ENCODE measurements at regions not wholly inside any gene's neighbourhood (a gene's known extent, or its start where the extent isn't known, plus 50 kb on each side); places are given as distances from the start of the nearest gene placed in this dataset.

DNA sequence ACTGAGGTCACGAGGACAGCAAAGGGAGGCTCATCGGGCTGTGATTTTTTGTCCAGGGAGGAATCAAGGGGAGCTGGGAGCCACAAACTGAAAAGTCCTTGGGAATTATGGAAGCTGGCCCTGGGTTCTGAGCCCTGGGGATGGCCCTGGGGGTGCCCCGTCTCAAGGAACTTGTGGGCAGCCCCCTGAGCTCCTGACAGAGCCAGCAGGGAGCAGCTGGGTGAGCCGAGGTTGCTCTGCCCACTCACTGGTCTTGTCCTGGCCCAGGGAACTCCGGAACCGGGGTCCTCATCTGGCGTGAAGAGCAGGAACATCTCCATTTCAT, 61.3 kb upstream of the HDAC4 start:
- DNase-seq (ENCODE audit: low read depth in 2 of 2), result no peak

DNA sequence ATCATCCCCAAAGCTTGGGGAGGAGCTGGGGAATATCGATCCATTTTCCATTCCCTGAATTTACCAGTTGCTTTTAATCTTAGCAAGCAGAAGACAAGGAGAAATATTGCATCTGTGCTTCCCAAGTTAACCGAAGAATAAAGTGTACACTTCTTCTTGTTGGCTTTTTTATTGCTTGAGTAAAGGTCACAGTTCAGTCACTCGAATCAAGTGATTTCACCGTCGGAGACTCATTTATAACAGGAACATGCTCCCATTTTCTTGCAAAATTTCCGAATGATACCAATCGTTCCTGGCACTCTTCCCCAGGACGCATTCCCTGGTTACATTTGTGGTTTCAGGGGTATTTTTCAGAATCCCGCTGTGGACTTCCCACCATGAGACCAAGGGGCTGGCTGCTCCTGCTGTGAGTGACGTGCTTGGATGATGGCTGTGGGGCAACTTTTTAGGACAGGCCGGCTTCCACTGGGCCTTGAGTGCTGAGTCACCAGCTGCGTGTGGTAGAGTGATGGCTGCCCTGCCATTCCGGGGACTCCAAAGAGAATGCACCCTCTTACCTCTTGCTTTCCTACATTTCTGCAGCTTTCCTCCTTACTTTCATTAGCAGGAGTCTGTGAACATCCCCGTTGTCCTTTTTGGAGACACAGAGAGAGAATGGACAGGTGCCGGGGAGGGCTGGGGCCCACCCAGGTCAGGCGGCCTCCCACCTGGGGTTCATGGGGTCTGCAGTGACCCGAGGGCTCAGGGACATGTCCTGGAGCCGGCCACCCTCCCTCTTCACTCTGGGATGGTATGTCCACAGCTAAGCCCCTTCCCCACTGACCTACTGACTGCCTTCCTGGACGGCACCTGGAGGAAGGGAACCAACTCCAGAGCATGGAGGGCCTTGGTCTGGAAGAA, 60.7 kb upstream of the HDAC4 start:
- DNase-seq (ENCODE audit: low read depth in 2 of 2), result no peak

DNA sequence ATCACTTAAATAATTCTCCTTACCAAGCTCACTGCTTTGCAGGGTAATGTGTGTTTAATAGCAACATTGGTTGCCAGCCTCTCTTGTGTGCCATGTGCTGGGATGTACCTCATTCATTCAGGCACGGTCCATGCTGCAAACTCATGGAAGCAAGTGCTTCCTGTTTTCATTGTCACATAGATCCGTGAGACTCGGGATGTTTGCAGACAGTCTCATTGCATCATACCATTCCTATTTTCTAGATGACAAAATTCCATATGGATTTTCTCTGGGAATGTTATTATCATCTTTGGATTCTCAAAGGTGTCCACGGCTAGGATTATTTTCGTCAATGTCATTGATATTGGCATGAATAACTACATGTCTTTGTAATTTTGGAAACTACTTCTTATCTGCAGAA, 60.0 kb upstream of the HDAC4 start:
- DNase-seq (ENCODE audit: low read depth in 2 of 2), result no peak

DNA sequence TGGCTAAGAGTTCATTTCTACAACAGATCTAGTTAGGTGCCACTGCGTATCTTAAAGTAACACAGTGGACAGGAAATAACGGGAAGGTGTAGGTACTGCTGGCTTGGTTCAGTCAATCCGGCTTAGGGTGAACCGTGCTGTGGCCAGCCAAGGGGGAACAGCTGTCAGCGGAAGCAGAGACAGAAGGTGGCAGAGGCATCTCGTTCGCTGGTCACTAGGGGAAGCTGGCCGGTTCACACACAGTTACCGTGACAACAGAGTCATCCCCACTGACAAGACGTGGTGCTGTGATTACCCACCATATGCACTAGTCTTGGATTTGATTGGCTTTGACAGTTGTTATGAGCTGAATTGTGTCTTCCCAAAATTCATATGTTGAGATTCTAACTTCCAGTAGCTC, 58.8 kb upstream of the HDAC4 start:
- no peak for DNase-seq (ENCODE audit: low read depth in 2 of 2)

DNA sequence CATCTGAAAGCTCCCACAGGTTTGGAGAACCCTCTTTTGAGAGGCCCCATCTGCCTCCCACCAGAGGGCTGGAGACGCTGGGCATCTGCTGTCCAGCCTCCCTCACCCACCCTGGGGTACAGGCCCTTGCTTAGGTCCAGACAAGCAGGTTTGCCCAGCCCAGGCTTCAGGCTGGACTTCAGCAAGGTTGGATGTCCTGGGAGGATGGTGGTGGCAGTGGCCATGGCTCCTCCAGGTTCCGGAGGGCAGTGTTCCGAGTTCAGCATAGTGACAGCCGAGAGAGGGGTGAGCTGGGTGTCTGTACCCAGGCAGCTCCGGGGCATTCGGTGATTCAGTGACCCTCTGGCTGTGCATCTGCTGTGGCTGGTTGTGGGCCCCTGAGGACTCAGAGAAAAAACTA, 58.2 kb upstream of the HDAC4 start:
- DNase-seq (ENCODE audit: low read depth in 2 of 2), result no peak

DNA sequence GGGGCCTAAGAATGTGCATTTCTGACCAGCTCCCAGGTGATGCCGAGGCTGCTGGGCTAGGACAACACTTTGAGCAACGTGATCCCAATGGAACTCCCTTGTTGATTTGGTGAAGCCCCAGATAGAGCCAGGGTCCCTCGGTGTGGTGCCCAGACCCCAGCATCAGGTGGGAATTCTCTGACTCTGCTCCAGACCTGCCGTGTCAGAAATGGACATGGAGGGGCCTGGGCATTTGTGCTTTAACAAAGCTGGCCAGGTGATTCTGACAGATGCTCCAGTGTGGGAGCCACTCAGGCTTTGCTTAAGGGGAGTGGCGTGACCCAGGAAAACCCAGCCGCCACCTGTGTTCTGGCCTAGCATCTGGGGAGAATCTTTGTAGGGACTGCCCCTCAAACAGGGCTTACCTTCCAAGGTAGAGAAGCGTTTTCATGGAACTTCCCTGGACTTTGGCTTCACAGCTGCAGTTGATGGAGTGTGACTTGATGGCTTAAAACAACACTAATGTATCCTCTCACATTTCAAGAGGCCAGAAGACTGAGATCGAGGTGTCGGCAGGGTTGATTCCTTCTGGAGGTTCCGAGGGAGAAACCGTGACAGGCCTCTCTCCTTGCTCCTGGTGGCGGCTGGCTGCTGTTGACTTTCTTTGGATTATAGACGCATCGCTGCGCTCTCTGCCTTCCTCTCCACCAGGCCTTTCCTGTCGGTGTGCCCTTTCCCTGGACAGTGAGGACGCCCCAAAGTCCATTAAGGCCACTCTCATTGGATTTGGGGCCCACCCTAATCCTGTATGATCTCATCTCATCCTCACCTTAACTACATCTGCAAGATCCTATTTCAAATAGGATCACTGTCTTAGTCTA, 57.0 kb upstream of the HDAC4 start:
- no peak for DNase-seq (ENCODE audit: low read depth in 2 of 2)

DNA sequence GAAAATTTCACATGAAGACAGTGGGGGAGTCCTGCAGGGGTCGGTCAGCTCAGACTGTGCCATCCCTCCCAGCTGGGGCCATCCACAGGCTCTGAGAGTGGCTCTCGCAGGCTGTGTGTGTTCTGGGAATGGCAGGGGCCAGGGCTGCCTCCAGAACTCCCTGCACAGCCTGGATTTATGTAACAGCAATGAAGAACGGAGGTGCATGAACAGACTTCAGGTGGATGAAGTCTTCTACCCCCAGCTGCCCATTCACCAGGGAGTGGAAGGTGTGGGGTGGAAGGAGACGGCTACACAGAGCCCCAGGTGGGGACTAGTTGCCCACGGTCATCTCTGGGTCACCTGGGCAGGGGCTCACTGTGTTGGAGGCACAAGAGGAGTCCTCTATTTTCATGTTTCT, 56.1 kb upstream of the HDAC4 start:
- DNase-seq (ENCODE audit: low read depth in 2 of 2), result no peak

DNA sequence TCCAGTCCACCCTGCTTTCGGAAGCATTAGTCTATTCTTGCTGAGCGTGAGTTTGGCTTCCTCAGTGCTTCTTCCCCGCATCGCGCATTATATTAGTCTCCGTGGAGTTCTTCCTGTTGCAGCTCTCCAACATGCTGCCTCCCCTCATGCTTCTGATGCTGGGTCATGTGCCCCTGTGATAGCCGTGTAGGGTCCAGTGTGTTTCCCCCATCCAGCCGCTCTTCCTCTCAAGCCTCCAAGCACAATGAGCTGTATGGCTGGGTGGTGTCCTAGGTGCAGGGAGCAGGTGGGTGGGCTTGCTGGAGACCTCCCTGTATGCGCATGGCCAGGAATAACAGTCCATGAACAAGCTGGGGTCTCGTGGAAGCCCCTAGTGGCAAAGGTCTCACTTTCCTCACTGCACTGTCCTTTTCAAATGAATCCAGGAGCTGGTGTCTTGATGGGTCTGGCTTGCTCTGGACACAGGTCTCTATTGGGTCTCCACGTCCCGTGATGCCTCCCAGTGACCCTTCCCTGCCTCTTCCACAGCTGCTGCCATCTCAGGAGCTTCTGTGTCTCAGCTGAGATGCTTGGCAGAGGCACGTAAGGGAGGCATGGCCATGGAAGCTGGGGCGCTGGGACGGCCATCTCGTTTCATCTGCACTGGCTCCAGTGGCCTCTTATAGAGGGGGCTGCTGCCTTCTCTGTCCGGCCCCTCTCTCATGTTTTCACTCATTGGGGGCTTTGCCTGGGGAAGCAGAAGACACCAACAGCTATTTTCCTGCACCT, 54.8 kb upstream of the HDAC4 start:
- DNase-seq (ENCODE audit: low read depth in 2 of 2), result no peak

DNA sequence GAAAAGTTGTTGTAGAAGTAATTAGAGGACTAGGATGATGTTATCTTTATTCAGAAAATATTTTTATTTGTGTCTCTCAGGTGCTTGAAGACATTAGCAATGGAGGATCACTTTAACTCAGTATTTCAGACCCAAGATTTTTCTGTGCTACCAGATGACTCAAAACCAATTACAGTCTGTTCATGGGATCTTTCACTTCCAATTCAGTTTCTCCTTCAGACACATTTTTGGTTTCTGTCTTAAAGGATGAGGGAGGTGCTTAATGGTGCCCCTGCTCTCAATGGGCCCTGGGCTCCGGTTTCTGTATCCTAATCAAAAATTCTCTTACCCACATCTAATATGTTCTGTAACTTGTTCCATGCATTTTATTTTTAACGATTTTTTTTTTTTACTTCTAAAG, 53.7 kb upstream of the HDAC4 start:
- DNase-seq (ENCODE audit: low read depth in 2 of 2), result no peak
